Prostate gland (tissue), 2 donors: ENCODE measurements at regions not wholly inside any gene's neighbourhood (a gene's known extent, or its start where the extent isn't known, plus 50 kb on each side); places are given as distances from the start of the nearest gene placed in this dataset.

ENCODE experiments used
- DNase-seq: peaks from one replicate; pipeline ENCODE4 v3.0.0-alpha.2; 2019; ENCODE audit warnings: low spot score
- H3K27ac ChIP-seq, 2 donors: fragments of 200-600 bp; sonication (generic); 2 replicates each; pipeline ENCODE4 v1.5.1; 2017 to 2019
- H3K27me3 ChIP-seq: fragments of 200-600 bp; sonication (generic); replicated peaks from 2 replicates; pipeline ENCODE4 v1.5.1; 2019; ENCODE audit not compliant: insufficient read depth
- H3K36me3 ChIP-seq, 2 donors: fragments of 200-600 bp; sonication (generic); 1 replicate in 1 of 2; 2 replicates in 1 of 2; pipeline versions ENCODE4 v1.5.1 to v1.8.1; 2017 to 2019
- H3K4me1 ChIP-seq: fragments of 200-600 bp; sonication (generic); replicated peaks from 2 replicates; pipeline ENCODE4 v1.5.1; 2019
- H3K4me3 ChIP-seq, 2 donors: fragments of 200-600 bp; sonication (generic); 2 replicates each; pipeline ENCODE4 v1.5.1; 2017 to 2019
- H3K9me3 ChIP-seq: fragments of 200-600 bp; sonication (generic); 2 replicates; pipeline ENCODE4 v1.5.1; 2017
- POLR2A ChIP-seq: fragments of 450-650 bp; IDR thresholded peaks from one replicate; pipeline ENCODE4 v1.6.1; 2016; ENCODE audit warnings: antibody characterized with exemption, mild to moderate bottlenecking
- POLR2AphosphoS5 ChIP-seq: sonication (generic); formaldehyde crosslinking; IDR thresholded peaks from one replicate; pipeline ENCODE4 v1.6.1; 2017; ENCODE audit warnings: antibody characterized with exemption
- WGBS: methylation state at CpG from one replicate; pipeline ENCODE4 v1.1.5; 2018; 5-methylcytosine and 5-hydroxymethylcytosine counted together
- intact Hi-C: fragments of 100-400 bp; cut with DNase I; formaldehyde crosslinking; loops from one replicate; pipeline ENCODE4 v1.14.2; 2022
- TF ChIP-seq, protein P1 (sequence below), 4 experiments: fragments of 200-600 bp in 2 of 4; fragments of 450-650 bp in 2 of 4; sonication (generic) in 2 of 4; IDR thresholded peaks; 1 replicate in 3 of 4; 2 replicates in 1 of 4; pipeline ENCODE4 v1.5.1; 2016 to 2019; ENCODE audit warnings: antibody characterized with exemption in 4 of 4, mild to moderate bottlenecking in 2 of 4, moderate library complexity in 2 of 4

DNA sequence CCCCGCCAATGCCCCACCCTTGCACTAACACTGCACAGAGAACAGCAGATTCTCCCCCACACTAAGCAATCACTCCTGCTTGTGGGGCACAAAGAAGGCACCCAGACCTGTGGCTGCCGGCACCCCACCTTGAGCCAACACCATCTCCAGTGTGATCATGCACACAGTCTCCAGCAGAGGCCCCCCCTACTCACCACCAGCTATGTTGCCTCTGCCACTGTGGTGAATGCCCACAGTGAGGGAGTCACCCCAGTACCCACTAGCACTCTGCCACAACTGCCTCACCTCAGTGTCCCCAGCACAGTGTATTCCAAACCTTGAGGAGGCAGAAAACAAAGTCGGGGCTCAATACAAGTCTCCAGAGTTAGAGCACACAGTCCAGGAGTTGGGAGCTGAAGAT, 261.7 kb upstream of the SSTR1 start:
- intact Hi-C loops: no loop called here
- H3K9me3 ChIP-seq: no peaks in the 10 kb centered on the region
- TF ChIP-seq, protein P1, sequence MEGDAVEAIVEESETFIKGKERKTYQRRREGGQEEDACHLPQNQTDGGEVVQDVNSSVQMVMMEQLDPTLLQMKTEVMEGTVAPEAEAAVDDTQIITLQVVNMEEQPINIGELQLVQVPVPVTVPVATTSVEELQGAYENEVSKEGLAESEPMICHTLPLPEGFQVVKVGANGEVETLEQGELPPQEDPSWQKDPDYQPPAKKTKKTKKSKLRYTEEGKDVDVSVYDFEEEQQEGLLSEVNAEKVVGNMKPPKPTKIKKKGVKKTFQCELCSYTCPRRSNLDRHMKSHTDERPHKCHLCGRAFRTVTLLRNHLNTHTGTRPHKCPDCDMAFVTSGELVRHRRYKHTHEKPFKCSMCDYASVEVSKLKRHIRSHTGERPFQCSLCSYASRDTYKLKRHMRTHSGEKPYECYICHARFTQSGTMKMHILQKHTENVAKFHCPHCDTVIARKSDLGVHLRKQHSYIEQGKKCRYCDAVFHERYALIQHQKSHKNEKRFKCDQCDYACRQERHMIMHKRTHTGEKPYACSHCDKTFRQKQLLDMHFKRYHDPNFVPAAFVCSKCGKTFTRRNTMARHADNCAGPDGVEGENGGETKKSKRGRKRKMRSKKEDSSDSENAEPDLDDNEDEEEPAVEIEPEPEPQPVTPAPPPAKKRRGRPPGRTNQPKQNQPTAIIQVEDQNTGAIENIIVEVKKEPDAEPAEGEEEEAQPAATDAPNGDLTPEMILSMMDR (IDR thresholded peaks at IDR 0.05): no peak
- TF ChIP-seq POLR2AphosphoS5 (no peak), POLR2A (no peak)
- no peak for DNase-seq
- H3K36me3 ChIP-seq: no peaks in the 10 kb centered on the region
- H3K4me3 ChIP-seq: no peak overlapping the region
- no peak overlapping the region for H3K27ac ChIP-seq
- 80% methylated on average over 3 of the region's 3 CpGs for WGBS
- H3K4me1 ChIP-seq: no peaks in the 10 kb centered on the region
- no peaks in the 10 kb centered on the region for H3K27me3 ChIP-seq

GRCh38 chr14:37946819-37947218, 260.9 kb upstream of the SSTR1 start:
- TF ChIP-seq, protein P1 (IDR thresholded peaks at IDR 0.05): no peak
- TF ChIP-seq POLR2AphosphoS5 (no peak), POLR2A (no peak)
- intact Hi-C loops: no loop called here
- no peak overlapping the region for H3K27ac ChIP-seq
- WGBS: 91% methylated on average over 1 of the region's 1 CpG
- no peak for DNase-seq
- H3K4me1 ChIP-seq: no peaks in the 10 kb centered on the region
- H3K36me3 ChIP-seq: no peaks in the 10 kb centered on the region
- no peak overlapping the region for H3K4me3 ChIP-seq
- no peaks in the 10 kb centered on the region for H3K27me3 ChIP-seq
- no peaks in the 10 kb centered on the region for H3K9me3 ChIP-seq

DNA sequence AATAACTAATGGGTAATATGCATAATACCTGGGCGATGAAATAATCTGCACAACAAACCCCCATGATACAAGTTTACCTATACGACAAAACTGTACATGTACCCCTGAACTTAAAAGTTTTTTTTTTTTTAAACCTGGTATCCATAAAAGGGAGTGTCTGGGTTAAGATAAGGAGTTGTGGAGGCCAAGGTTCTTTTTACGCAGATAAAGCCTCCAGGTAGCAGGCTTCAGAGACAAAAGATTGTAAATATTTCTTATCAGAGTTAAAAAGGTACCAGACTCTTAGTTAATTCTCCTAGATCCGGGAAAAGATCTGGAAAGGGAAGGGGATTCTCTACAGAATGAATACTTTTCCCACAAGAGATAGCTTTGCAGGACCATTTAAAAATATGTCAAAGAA, 259.4 kb upstream of the SSTR1 start:
- Histone ChIP-seq H3K9me3 (no peaks in the 10 kb centered on the region), H3K4me3 (no peak overlapping the region), H3K27ac (no peak overlapping the region), H3K36me3 (no peaks in the 10 kb centered on the region), H3K4me1 (no peaks in the 10 kb centered on the region), H3K27me3 (no peaks in the 10 kb centered on the region)
- no peak for DNase-seq
- intact Hi-C loops: no loop called here
- no peak for TF ChIP-seq POLR2A
- TF ChIP-seq, protein P1 (IDR thresholded peaks at IDR 0.05): no peak
- no peak for TF ChIP-seq POLR2AphosphoS5
- 86% methylated on average over 4 of the region's 4 CpGs for WGBS

GRCh38 chr14:37968664-37969240, 239.0 kb upstream of the SSTR1 start:
- DNase-seq: no peak
- no peaks in the 10 kb centered on the region for H3K27me3 ChIP-seq
- H3K9me3 ChIP-seq: no peaks in the 10 kb centered on the region
- TF ChIP-seq, protein P1 (IDR thresholded peaks at IDR 0.05): no peak
- TF ChIP-seq POLR2A (no peak), POLR2AphosphoS5 (no peak)
- H3K4me3 ChIP-seq: no peak overlapping the region
- no peaks in the 10 kb centered on the region for H3K4me1 ChIP-seq
- H3K27ac ChIP-seq: no peak overlapping the region
- H3K36me3 ChIP-seq: no peaks in the 10 kb centered on the region
- intact Hi-C loops: no loop called here
- WGBS: 81% methylated on average over 3 of the region's 3 CpGs

DNA sequence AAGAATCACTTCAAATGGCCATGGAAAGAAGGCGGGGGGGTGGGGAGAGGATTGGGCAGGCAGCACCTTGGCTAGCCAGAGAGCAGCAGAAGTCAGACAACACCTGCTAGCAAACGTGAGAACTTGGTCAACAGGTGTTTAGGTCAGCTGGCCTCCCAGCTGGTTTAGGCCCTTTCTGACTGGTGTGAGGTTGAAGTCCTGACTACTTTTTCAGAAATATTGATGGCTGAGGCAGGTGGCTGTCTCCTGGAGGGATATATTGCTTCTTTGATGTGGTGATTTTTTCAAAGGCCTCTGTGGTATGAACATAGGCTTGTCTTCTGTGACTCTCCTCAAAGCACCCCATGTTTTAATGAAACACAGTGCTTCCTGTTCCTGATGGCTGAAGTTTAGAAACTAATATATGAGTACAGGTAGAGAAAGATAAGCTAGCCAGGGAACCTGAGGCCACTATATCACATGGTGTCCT, 238.2 kb upstream of the SSTR1 start:
- no peaks in the 10 kb centered on the region for H3K36me3 ChIP-seq
- no peaks in the 10 kb centered on the region for H3K27me3 ChIP-seq
- intact Hi-C loops: no loop called here
- no peak overlapping the region for H3K27ac ChIP-seq
- no peak for DNase-seq
- H3K9me3 ChIP-seq: no peaks in the 10 kb centered on the region
- WGBS: 76% methylated on average over 2 of the region's 2 CpGs
- H3K4me1 ChIP-seq: no peaks in the 10 kb centered on the region
- no peak overlapping the region for H3K4me3 ChIP-seq
- TF ChIP-seq POLR2A (no peak), POLR2AphosphoS5 (no peak)
- TF ChIP-seq, protein P1 (IDR thresholded peaks at IDR 0.05): no peak
